GM18861 (cell line): ENCODE measurements at regions not wholly inside any gene's neighbourhood (a gene's known extent, or its start where the extent isn't known, plus 50 kb on each side); places are given as distances from the start of the nearest gene placed in this dataset.

Experiments
- ATAC-seq: cut with Tn5 transposase; IDR thresholded peaks from one replicate; pipeline ENCODE4 v1.9.1; 2021; ENCODE audit not compliant: unreplicated experiment

GRCh38 chr14:71525663-71526221, 406.5 kb upstream of the RGS6 start:
- no peak for ATAC-seq

- ATAC-seq, result no peak
Observed at GRCh38 chr14:71526388-71526787, 405.8 kb upstream of the RGS6 start.

GRCh38 chr14:71527838-71528237, 404.4 kb upstream of the RGS6 start:
- ATAC-seq, result no peak

- ATAC-seq, result no peak
Observed at GRCh38 chr14:71529848-71530247, 402.4 kb upstream of the RGS6 start.

- no peak for ATAC-seq
Observed at GRCh38 chr14:71532344-71532743, 399.9 kb upstream of the RGS6 start.

GRCh38 chr14:71532790-71533189, 399.4 kb upstream of the RGS6 start:
- ATAC-seq, result no peak

- ATAC-seq, result no peak
Observed at GRCh38 chr14:71533390-71533789, 398.8 kb upstream of the RGS6 start.

- ATAC-seq, result no peak
Observed at GRCh38 chr14:71533800-71534199, 398.4 kb upstream of the RGS6 start.

GRCh38 chr14:71534506-71534905, 397.7 kb upstream of the RGS6 start:
- no peak for ATAC-seq

- ATAC-seq, result no peak
Observed at GRCh38 chr14:71536015-71536740, 396.1 kb upstream of the RGS6 start.

GRCh38 chr14:71536927-71537772, 395.1 kb upstream of the RGS6 start:
- no peak for ATAC-seq

GRCh38 chr14:71538288-71538687, 393.9 kb upstream of the RGS6 start:
- ATAC-seq, result no peak

GRCh38 chr14:71538938-71539649, 393.1 kb upstream of the RGS6 start:
- no peak for ATAC-seq

- ATAC-seq, result no peak
Observed at GRCh38 chr14:71539650-71540285, 392.5 kb upstream of the RGS6 start.

GRCh38 chr14:71541271-71541670, 391.0 kb upstream of the RGS6 start:
- ATAC-seq, result no peak

GRCh38 chr14:71541973-71542690, 390.1 kb upstream of the RGS6 start:
- ATAC-seq, result no peak

GRCh38 chr14:71549421-71550050, 382.7 kb upstream of the RGS6 start:
- ATAC-seq, result no peak

GRCh38 chr14:71550367-71550766, 381.9 kb upstream of the RGS6 start:
- no peak for ATAC-seq

- ATAC-seq, result no peak
Observed at GRCh38 chr14:71551291-71551950, 380.8 kb upstream of the RGS6 start.
